Psoas muscle (tissue), 7 donors: ENCODE measurements at regions not wholly inside any gene's neighbourhood (a gene's known extent, or its start where the extent isn't known, plus 50 kb on each side); places are given as distances from the start of the nearest gene placed in this dataset.

Experiments
- ATAC-seq, 4 donors: fragments of 200-7000 bp; cut with Tn5 transposase; one replicate each; pipeline ENCODE4 v1.9.1; 2020; ENCODE audit warnings: moderate library complexity in 3 of 4, mild to moderate bottlenecking in 2 of 4
- DNase-seq, 2 donors: peaks; one replicate each; pipeline ENCODE4 v3.0.0-alpha.2; 2020
- H3K27ac ChIP-seq: fragments of 200-600 bp; one replicate; pipeline ENCODE4 v1.8.0; 2022
- H3K27me3 ChIP-seq, 3 donors: fragments of 200-600 bp in 1 of 3; one replicate each; pipeline versions ENCODE4 v1.6.1 to v1.8.0; 2013 to 2022; ENCODE audit warnings: low read length in 2 of 3, mild to moderate bottlenecking in 2 of 3, moderate library complexity in 1 of 3; ENCODE audit not compliant: insufficient read depth in 3 of 3
- H3K36me3 ChIP-seq, 2 donors: fragments of 200-600 bp in 1 of 2; one replicate each; pipeline versions ENCODE4 v1.6.1 to v1.8.0; 2013 to 2022; ENCODE audit warnings: low read depth in 1 of 2, mild to moderate bottlenecking in 1 of 2, moderate library complexity in 1 of 2; ENCODE audit not compliant: insufficient read depth in 1 of 2
- H3K4me1 ChIP-seq: fragments of 200-600 bp; one replicate; pipeline ENCODE4 v1.8.0; 2022
- H3K4me3 ChIP-seq: fragments of 200-600 bp; one replicate; pipeline ENCODE4 v1.8.0; 2022; ENCODE audit warnings: mild to moderate bottlenecking
- H3K9me3 ChIP-seq: fragments of 200-600 bp; one replicate; pipeline ENCODE4 v1.8.0; 2022
- WGBS, 3 donors: extraction: QIAGEN DNeasy Blood & Tissue Kit; methylation state at CpG; one replicate each; pipeline versions ENCODE4 v1.1.6 to v1.1.7; 2013; 5-methylcytosine and 5-hydroxymethylcytosine counted together
- intact Hi-C, 2 donors: fragments of 100-400 bp; cut with DNase I; formaldehyde crosslinking; loops; one replicate each; pipeline versions ENCODE4 v1.11.0 to v1.14.2; 2022
- TF ChIP-seq, protein P1 (sequence below): fragments of 200-600 bp; IDR thresholded peaks from one replicate; pipeline ENCODE4 v1.8.0; 2022; ENCODE audit warnings: antibody characterized with exemption
- donor health status: healthy with polysubstance abuse.
- donor health status: DM: no; HTN: no; CAD: no; lungs with moderate emphysema.
- donor health status: Bipolar disorder and iron deficiency.
- donor health status: healthy.
- donor health status: DM: yes; HTN: yes; CAD: no.
- donor health status: DM: no; HTN: no; CAD: no.
- donor health status: DM: yes; HTN: yes; CAD: no.

DNA sequence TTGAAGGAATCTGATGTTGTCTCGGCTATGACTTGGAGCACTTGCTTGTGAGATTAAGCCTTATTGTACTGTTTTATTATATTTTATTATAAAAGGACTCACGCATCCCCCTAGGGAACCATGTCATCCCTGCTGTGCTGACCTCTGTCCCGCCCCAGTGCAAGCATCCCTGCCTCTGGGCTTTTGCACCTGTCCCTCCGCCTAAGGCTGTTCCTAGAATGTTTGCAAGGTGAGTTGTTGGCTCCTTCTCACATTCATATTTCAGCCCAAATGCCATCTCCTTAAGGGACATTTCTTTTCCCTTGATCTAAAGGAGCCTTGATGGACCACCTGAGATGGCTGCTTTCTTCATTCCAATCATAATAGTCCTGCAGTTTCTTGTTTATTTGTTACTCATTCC, 236.9 kb upstream of the IGFBP3 start:
- no peaks in the 10 kb centered on the region for H3K36me3 ChIP-seq
- 90 to 92% (median 92%) methylated on average over 4 of the region's 4 CpGs for WGBS, 3 donors
- no peaks in the 10 kb centered on the region for H3K4me1 ChIP-seq
- no peak overlapping the region for H3K27ac ChIP-seq
- no peak for ATAC-seq
- H3K27me3 ChIP-seq, result no peaks in the 10 kb centered on the region
- no peaks in the 10 kb centered on the region for H3K9me3 ChIP-seq
- intact Hi-C loops, result no loop called here
- TF ChIP-seq, protein P1, sequence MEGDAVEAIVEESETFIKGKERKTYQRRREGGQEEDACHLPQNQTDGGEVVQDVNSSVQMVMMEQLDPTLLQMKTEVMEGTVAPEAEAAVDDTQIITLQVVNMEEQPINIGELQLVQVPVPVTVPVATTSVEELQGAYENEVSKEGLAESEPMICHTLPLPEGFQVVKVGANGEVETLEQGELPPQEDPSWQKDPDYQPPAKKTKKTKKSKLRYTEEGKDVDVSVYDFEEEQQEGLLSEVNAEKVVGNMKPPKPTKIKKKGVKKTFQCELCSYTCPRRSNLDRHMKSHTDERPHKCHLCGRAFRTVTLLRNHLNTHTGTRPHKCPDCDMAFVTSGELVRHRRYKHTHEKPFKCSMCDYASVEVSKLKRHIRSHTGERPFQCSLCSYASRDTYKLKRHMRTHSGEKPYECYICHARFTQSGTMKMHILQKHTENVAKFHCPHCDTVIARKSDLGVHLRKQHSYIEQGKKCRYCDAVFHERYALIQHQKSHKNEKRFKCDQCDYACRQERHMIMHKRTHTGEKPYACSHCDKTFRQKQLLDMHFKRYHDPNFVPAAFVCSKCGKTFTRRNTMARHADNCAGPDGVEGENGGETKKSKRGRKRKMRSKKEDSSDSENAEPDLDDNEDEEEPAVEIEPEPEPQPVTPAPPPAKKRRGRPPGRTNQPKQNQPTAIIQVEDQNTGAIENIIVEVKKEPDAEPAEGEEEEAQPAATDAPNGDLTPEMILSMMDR, result no peak
- DNase-seq, result no peak
- H3K4me3 ChIP-seq, result no peak overlapping the region

DNA sequence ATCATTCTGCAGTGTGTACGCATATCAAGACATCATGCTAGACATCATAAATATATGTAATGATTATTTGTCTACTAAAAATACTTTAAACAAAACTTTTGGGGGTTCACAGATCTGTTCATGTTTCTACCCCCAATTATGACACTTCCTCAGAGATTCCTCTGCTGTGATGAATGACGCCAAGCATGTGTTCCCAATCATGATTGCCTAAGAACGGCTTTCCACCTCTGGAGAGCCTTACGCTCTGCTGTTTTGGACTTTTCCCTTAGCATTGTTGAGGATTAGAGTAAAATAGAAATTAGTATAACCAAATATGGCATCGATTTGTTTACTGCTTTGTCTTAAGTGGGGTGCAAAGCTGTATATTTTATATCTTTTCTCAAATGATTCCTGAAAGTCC, 236.3 kb upstream of the IGFBP3 start:
- TF ChIP-seq, protein P1, result no peak
- Histone ChIP-seq H3K27ac (no peak overlapping the region), H3K4me1 (no peaks in the 10 kb centered on the region), H3K36me3 (no peaks in the 10 kb centered on the region), H3K4me3 (no peak overlapping the region), H3K9me3 (no peaks in the 10 kb centered on the region), H3K27me3 (no peaks in the 10 kb centered on the region)
- intact Hi-C loops, result no loop called here
- DNase-seq (no peak), ATAC-seq (no peak)
- 81 to 90% (median 87%) methylated on average over 5 of the region's 5 CpGs for WGBS, 3 donors

- Histone ChIP-seq H3K4me1 (no peaks in the 10 kb centered on the region), H3K9me3 (no peaks in the 10 kb centered on the region), H3K4me3 (no peak overlapping the region), H3K27me3 (no peaks in the 10 kb centered on the region), H3K27ac (no peak overlapping the region), H3K36me3 (no peaks in the 10 kb centered on the region)
- TF ChIP-seq, protein P1, result no peak
- DNase-seq (no peak), ATAC-seq (no peak)
- intact Hi-C loops, result no loop called here
- 62 to 73% (median 63%) methylated on average over 2 of the region's 2 CpGs for WGBS, 3 donors
Measured at GRCh38 chr7:46156853-46157252, 235.8 kb upstream of the IGFBP3 start.

DNA sequence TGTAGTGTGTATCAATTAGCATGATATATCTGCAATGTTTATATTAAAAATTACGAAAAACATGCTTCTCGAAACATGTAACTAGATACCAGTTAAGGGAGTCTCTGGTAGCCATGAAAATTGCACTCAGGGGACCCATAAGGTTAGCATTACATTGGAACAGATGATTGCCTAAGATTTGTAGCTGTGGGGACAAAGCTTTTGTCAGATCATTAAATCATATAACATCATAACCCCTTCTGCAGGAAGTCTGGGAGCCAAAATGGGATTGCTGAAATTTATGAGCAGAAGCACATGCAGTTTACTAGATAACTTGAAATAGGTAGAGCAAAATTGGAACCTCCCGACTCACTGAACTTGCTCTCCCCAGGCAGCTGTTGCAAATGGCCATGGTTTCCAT, 235.0 kb upstream of the IGFBP3 start:
- DNase-seq (no peak), ATAC-seq (no peak)
- Histone ChIP-seq H3K9me3 (no peaks in the 10 kb centered on the region), H3K27ac (no peak overlapping the region), H3K27me3 (no peaks in the 10 kb centered on the region), H3K4me3 (no peak overlapping the region), H3K36me3 (no peaks in the 10 kb centered on the region), H3K4me1 (no peaks in the 10 kb centered on the region)
- TF ChIP-seq, protein P1, result no peak
- 42 to 49% (median 48%) methylated on average over 3 of the region's 3 CpGs for WGBS, 3 donors
- intact Hi-C loops, result no loop called here

DNA sequence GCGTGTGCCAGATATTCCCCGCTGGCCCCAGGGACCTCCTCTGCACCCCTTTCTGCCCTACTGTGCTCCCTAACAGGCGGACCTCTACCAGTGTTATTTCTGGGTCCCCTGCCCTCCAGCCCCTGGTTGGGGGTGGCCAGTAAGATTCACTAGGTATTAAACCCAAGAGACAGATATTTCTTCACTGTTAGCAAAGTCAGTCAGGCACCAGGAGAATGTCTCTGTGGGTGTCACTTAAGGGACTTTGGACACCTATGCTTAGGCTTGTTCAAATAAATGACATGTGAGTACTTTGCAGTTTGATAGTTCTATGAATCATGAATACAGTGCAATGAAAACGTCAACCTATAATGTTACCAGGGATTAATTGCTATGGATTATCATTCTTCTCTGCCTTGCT, 234.3 kb upstream of the IGFBP3 start:
- Histone ChIP-seq H3K27me3 (no peaks in the 10 kb centered on the region), H3K9me3 (no peaks in the 10 kb centered on the region), H3K27ac (no peak overlapping the region), H3K36me3 (no peaks in the 10 kb centered on the region), H3K4me3 (no peak overlapping the region), H3K4me1 (no peaks in the 10 kb centered on the region)
- TF ChIP-seq, protein P1, result no peak
- WGBS, 3 donors, result 91 to 97% (median 91%) methylated on average over 4 of the region's 4 CpGs
- DNase-seq (no peak), ATAC-seq (no peak)
- intact Hi-C loops, result no loop called here
